GM13976 (cell line): ENCODE measurements at regions not wholly inside any gene's neighbourhood (a gene's known extent, or its start where the extent isn't known, plus 50 kb on each side); places are given as distances from the start of the nearest gene placed in this dataset.

Source experiments
- DNase-seq: peaks from one replicate; pipeline ENCODE4 v3.0.0; 2012; ENCODE audit warnings: low spot score
- in situ Hi-C: fragments of 300-500 bp; cut with MboI; formaldehyde crosslinking; loops from one replicate; pipeline ENCODE4 v1.12.0; 2022; ENCODE audit warnings: low sequenced_read_pairs, mixed read lengths, inconsistent platforms; ENCODE audit not compliant: unreplicated experiment
- TF ChIP-seq, protein P1 (sequence below): IDR thresholded peaks from 2 replicates; pipeline ENCODE4 v1.5.1; 2012; ENCODE audit warnings: borderline replicate concordance, mild to moderate bottlenecking; ENCODE audit not compliant: insufficient read depth; ENCODE audit errors: extremely low read depth, missing control alignments, control extremely low read depth

GRCh38 chr4:8771666-8772065 lies 100.0 kb downstream of the HMX1 start:
- TF ChIP-seq, protein P1, sequence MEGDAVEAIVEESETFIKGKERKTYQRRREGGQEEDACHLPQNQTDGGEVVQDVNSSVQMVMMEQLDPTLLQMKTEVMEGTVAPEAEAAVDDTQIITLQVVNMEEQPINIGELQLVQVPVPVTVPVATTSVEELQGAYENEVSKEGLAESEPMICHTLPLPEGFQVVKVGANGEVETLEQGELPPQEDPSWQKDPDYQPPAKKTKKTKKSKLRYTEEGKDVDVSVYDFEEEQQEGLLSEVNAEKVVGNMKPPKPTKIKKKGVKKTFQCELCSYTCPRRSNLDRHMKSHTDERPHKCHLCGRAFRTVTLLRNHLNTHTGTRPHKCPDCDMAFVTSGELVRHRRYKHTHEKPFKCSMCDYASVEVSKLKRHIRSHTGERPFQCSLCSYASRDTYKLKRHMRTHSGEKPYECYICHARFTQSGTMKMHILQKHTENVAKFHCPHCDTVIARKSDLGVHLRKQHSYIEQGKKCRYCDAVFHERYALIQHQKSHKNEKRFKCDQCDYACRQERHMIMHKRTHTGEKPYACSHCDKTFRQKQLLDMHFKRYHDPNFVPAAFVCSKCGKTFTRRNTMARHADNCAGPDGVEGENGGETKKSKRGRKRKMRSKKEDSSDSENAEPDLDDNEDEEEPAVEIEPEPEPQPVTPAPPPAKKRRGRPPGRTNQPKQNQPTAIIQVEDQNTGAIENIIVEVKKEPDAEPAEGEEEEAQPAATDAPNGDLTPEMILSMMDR: no peak
- no peak for DNase-seq
- in situ Hi-C loops: no loop called here

DNA sequence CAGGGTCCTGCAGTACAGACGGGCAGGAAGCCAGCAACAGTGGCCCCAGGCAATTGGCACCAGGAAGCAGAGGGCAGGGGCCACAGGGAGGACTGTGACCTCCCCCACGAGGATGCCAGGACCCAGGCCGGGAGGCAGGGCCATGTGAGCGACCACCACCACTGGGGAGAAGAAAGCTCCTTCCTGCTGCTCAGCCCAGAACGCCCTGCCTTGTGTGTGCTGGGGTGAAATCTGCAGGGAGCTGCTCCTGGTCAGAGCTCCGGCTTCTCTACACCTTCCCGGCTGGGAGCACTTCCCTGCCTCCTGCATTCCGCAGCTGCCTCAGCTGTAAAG lies 100.4 kb downstream of the HMX1 start:
- no peak for DNase-seq
- in situ Hi-C loops: no loop called here
- TF ChIP-seq, protein P1: no peak

DNA sequence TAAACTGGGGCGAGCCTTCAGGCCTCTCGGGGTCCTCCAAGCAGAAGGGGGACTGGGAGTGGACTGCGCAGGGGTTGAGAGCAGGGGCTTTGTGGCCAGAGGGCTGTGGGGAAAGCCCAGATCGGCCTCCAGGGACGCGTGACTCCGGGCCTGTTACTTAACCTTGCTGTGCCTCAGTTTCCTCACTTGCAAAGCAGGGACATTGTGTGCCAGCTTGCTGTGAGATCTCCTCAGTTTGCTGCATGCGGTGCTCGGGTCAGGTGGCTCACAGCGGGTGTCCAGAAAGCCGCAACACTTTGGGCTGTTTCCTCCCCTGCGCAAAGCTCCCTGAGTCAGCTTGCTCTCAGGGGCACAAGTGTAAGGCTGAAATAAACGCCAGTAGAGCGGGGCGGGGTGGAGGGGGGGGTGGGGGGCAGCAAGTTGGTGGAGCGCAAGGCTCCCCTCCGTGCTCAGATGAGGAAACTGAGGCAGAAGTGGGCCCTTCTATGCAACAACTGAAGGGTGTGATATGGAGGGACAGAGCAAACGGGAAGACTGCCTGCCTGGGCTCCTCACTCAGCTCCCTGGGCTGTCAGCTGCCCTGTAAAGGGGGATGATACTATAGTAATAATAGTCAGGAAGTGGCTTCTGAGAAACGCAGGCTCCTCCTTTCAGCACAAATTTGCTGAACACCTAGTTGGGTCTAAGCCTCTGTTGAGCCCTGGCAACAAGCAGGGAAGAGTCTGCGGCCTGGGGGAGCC lies 101.0 kb downstream of the HMX1 start:
- TF ChIP-seq, protein P1: no peak
- no peak for DNase-seq

GRCh38 chr4:8769645-8770517 lies 101.8 kb downstream of the HMX1 start:
- in situ Hi-C loops: no loop called here
- TF ChIP-seq, protein P1: no peak
- no peak for DNase-seq

More for the DNA sequence above, 101.0 kb downstream of the HMX1 start:
- in situ Hi-C loops: no loop called here

DNA sequence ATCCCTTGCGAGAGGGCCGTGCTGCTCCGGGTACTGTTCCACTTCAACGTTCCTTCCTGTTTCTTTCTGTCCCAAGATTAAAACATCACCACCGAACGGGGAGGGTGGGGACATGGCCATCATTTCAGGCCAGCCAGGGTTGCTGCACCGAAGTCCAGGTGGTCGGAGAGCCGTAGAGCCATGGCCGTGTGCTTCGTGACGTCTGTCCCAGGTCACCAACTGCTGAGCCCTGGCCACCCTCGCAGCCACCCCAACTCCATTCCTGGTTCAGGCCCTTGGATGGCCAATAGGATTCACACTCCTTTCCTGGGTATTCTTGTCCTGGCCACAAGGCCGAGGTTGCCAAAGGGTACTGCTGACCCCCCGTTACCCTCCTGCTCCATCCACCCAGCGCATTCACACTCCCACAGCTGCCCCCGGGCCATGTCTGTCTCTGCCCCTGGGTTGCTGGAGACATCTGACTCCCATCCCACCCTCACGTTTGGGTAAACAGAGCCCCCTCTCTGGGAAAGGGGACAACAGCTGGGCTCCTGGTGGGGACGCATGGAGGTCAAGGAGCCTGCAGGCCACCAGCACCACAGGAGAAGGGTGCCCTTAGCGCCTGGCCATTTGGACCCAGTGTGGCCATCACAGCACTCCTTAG lies 103.2 kb downstream of the HMX1 start:
- in situ Hi-C loops: no loop called here
- TF ChIP-seq, protein P1: no peak
- no peak for DNase-seq

GRCh38 chr4:8766610-8767009 lies 105.0 kb downstream of the HMX1 start:
- TF ChIP-seq, protein P1: no peak
- DNase-seq: no peak
- in situ Hi-C loops: no loop called here
